K562 (cell line): ENCODE measurements at regions not wholly inside any gene's neighbourhood (a gene's known extent, or its start where the extent isn't known, plus 50 kb on each side); places are given as distances from the start of the nearest gene placed in this dataset.

Experiments
- ATAC-seq: fragments of 200-7000 bp; cut with Tn5 transposase; 3 replicates; pipeline ENCODE4 v1.9.1; 2020; ENCODE audit warnings: moderate library complexity
- BruUV-seq: library from RNA; stranded (reverse); fragments of 400-500 nt; replicated peaks from 2 replicates; lab custom pipeline; 2021; lab: Mats Ljungman, UMichigan
- CTCF ChIA-PET: fragments of 300-600 bp; formaldehyde crosslinking; extraction: SDS; loops from one replicate; lab custom pipeline; 2021; ENCODE audit warnings: low intra/inter-chr PET ratio; lab: Yijun Ruan, JAX
- POLR2A ChIA-PET: fragments of 300-600, 350-650 bp; sonication (Branson Sonifier 250); formaldehyde crosslinking; extraction: SDS; loops from one replicate; lab custom pipeline; 2021; ENCODE audit warnings: antibody characterized with exemption, inconsistent platforms; lab: Yijun Ruan, JAX
- DNase-seq, 4 experiments: peaks; one replicate each; pipeline versions ENCODE4 v3.0.0 to v3.0.0-alpha.2; 2011 to 2018; ENCODE audit warnings: low spot score in 3 of 4, mixed read lengths in 3 of 4; ENCODE audit errors: extremely low read depth in 1 of 4
- FAIRE-seq: peaks from 2 replicates; lab custom pipeline; 2011; peaks lifted over from hg19 to GRCh38; lab: Jason Lieb, UNC
- H2AFZ ChIP-seq: 2 replicates; pipeline ENCODE4 v1.6.0; 2011; ENCODE audit warnings: low read depth, low read length, control low read depth, inconsistent platforms
- H3K27ac ChIP-seq: fragments of 200-600 bp; 3 replicates; pipeline ENCODE4 v1.8.0; 2011; ENCODE audit warnings: low read depth, mild to moderate bottlenecking, control low read depth, inconsistent platforms, low read length, moderate library complexity, mixed read lengths; ENCODE audit errors: extremely low read depth
- H3K27me3 ChIP-seq, 2 experiments: fragments of 300-600 bp in 1 of 2; 2 replicates in 1 of 2; 3 replicates in 1 of 2; pipeline versions ENCODE4 v1.6.0 to v1.8.0; 2011; ENCODE audit warnings: inconsistent platforms in 2 of 2, low read length in 2 of 2, mild to moderate bottlenecking in 1 of 2, mixed read lengths in 1 of 2, moderate library complexity in 1 of 2; ENCODE audit not compliant: control insufficient read depth in 2 of 2, insufficient read depth in 2 of 2
- H3K36me3 ChIP-seq: fragments of 300-600 bp; 3 replicates; pipeline ENCODE4 v1.8.0; 2011; ENCODE audit warnings: mild to moderate bottlenecking, low read length, inconsistent platforms; ENCODE audit not compliant: control insufficient read depth, insufficient read depth
- H3K4me1 ChIP-seq, 2 experiments: fragments of 200-600 bp in 1 of 2; replicated peaks in 1 of 2; 2 replicates in 1 of 2; 3 replicates in 1 of 2; pipeline versions ENCODE4 v1.5.1 to v1.8.0; 2011; ENCODE audit warnings: inconsistent platforms in 2 of 2, low read length in 2 of 2, mild to moderate bottlenecking in 1 of 2, mixed read lengths in 1 of 2, moderate library complexity in 1 of 2; ENCODE audit not compliant: control insufficient read depth in 2 of 2, insufficient read depth in 2 of 2
- H3K4me2 ChIP-seq: 2 replicates; pipeline ENCODE4 v1.6.1; 2011; ENCODE audit warnings: low read length, control low read depth, inconsistent platforms, mixed read lengths; ENCODE audit not compliant: insufficient read depth
- H3K4me3 ChIP-seq: fragments of 200-600 bp; sonication (generic), shearing (Covaris generic); 2 replicates; pipeline ENCODE4 v1.5.1; 2016; ENCODE audit warnings: control low read depth, inconsistent platforms
- H3K79me2 ChIP-seq: fragments of 200-600 bp; 3 replicates; pipeline ENCODE4 v1.8.0; 2011; ENCODE audit warnings: low read length, inconsistent platforms; ENCODE audit not compliant: control insufficient read depth, insufficient read depth
- H3K9ac ChIP-seq, 2 experiments: 2 replicates each; pipeline versions ENCODE4 v1.6.0 to v1.6.1; 2011; ENCODE audit warnings: low read depth in 2 of 2, low read length in 2 of 2, control low read depth in 1 of 2, inconsistent platforms in 1 of 2, mild to moderate bottlenecking in 1 of 2, mixed read lengths in 1 of 2; ENCODE audit not compliant: insufficient read depth in 1 of 2
- H3K9me1 ChIP-seq: one replicate; pipeline ENCODE4 v1.6.0; 2011; ENCODE audit warnings: inconsistent platforms, mild to moderate bottlenecking, low read length, moderate library complexity; ENCODE audit not compliant: control insufficient read depth, insufficient read depth
- H3K9me3 ChIP-seq: replicated peaks from 2 replicates; pipeline ENCODE4 v1.5.1; 2011; ENCODE audit warnings: low read depth, low read length, inconsistent platforms; ENCODE audit not compliant: control insufficient read depth, insufficient read depth
- H4K20me1 ChIP-seq: replicated peaks from 2 replicates; pipeline ENCODE4 v1.6.1; 2011; ENCODE audit warnings: low read length, inconsistent platforms, mixed read lengths; ENCODE audit not compliant: control insufficient read depth, insufficient read depth
- ATF7 ChIP-seq: fragments of 450-650 bp; IDR thresholded peaks from 2 replicates; pipeline ENCODE4 v1.7.1; 2014; ENCODE audit warnings: mild to moderate bottlenecking, moderate library complexity
- BCOR ChIP-seq: fragments of 450-650 bp; IDR thresholded peaks from 2 replicates; pipeline ENCODE4 v1.6.1; 2016
- BRCA1 ChIP-seq, 2 experiments: fragments of 450-650 bp in 1 of 2; sonication (generic) in 1 of 2; formaldehyde crosslinking in 1 of 2; IDR thresholded peaks; 2 replicates each; pipeline versions ENCODE4 v1.5.0 to v1.6.1; 2017 to 2020; ENCODE audit warnings: mild to moderate bottlenecking in 1 of 2, missing genetic modification reagents in 1 of 2
- CBX5 ChIP-seq: IDR thresholded peaks from 2 replicates; pipeline ENCODE4 v1.6.1; 2014; ENCODE audit warnings: low read depth, borderline replicate concordance
- FOXM1 ChIP-seq, 2 experiments: fragments of 450-650 bp in 1 of 2; sonication (generic) in 1 of 2; formaldehyde crosslinking in 1 of 2; IDR thresholded peaks; 2 replicates each; pipeline versions ENCODE4 v1.6.1 to v1.9.0; 2017 to 2022; ENCODE audit warnings: low read depth in 2 of 2, mild to moderate bottlenecking in 2 of 2, missing genetic modification reagents in 1 of 2, moderate library complexity in 1 of 2
- HMG20B ChIP-seq: fragments of 250-450 bp; sonication (Bioruptor Pico); IDR thresholded peaks from 2 replicates; pipeline ENCODE4 v1.5.0; 2021; ENCODE audit warnings: mild to moderate bottlenecking
- MCM7 ChIP-seq, 2 experiments: fragments of 450-650 bp; IDR thresholded peaks; 2 replicates each; pipeline ENCODE4 v1.6.1; 2016 to 2018
- MIER1 ChIP-seq: fragments of 450-650 bp; IDR thresholded peaks from 2 replicates; pipeline ENCODE4 v1.6.1; 2016; ENCODE audit warnings: antibody characterized with exemption, mild to moderate bottlenecking, low read depth
- PHB2 ChIP-seq: fragments of 450-650 bp; IDR thresholded peaks from 2 replicates; pipeline ENCODE4 v1.6.1; 2017; ENCODE audit warnings: low read depth
- PHF20 ChIP-seq: fragments of 450-650 bp; IDR thresholded peaks from 2 replicates; pipeline ENCODE4 v1.6.1; 2018; ENCODE audit not compliant: partially characterized antibody
- RAD21 ChIP-seq, 2 experiments: fragments of 250-450 bp in 1 of 2; fragments of 450-650 bp in 1 of 2; sonication (Bioruptor Pico) in 1 of 2; formaldehyde crosslinking in 1 of 2; IDR thresholded peaks in 1 of 2; conservative IDR thresholded peaks in 1 of 2; 2 replicates each; pipeline versions ENCODE4 v1.4.0 to v1.8.0; 2020 to 2022; ENCODE audit warnings: mild to moderate bottlenecking in 2 of 2, moderate library complexity in 1 of 2
- ZNF274 ChIP-seq: IDR thresholded peaks from 2 replicates; pipeline ENCODE4 v1.6.1; 2011; ENCODE audit warnings: low read depth, mild to moderate bottlenecking, low read length, moderate library complexity, borderline replicate concordance
- ZNF436 ChIP-seq: fragments of 250-450, 450-650 bp; sonication (Bioruptor Pico); formaldehyde crosslinking; IDR thresholded peaks from 2 replicates; pipeline ENCODE4 v1.7.0; 2020; ENCODE audit warnings: mild to moderate bottlenecking
- ZNF57 ChIP-seq: fragments of 450-650 bp; formaldehyde crosslinking; IDR thresholded peaks from 2 replicates; pipeline ENCODE4 v1.4.0; 2020; ENCODE audit warnings: mild to moderate bottlenecking, moderate library complexity
- ZNF586 ChIP-seq: fragments of 450-650 bp; formaldehyde crosslinking; conservative IDR thresholded peaks from 2 replicates; pipeline ENCODE4 v1.4.0; 2020; ENCODE audit warnings: mild to moderate bottlenecking, moderate library complexity
- WGBS: fragments of 100-300 bp; shearing (Covaris generic); methylation state at CpG from one replicate; pipeline ENCODE4 v1.1.6; 2016; ENCODE audit warnings: low coverage, mixed read lengths; ENCODE audit not compliant: insufficient coverage; ENCODE audit errors: missing lambda C conversion rate; 5-methylcytosine and 5-hydroxymethylcytosine counted together
- in situ Hi-C: fragments of 300-500 bp; cut with MboI; formaldehyde crosslinking; loops from 4 replicates; pipeline ENCODE4 v1.15.0; 2018; ENCODE audit warnings: inconsistent platforms, mixed read lengths
- intact Hi-C: fragments of 100-400 bp; cut with micrococcal nuclease; formaldehyde crosslinking; loops from 2 replicates; pipeline ENCODE4 v1.14.2; 2022
- TF ChIP-seq, protein P1 (sequence below): IDR thresholded peaks from 2 replicates; pipeline ENCODE4 v1.6.1; 2016; ENCODE audit warnings: missing genetic modification characterization, missing compliant biosample characterization
- TF ChIP-seq, protein P2 (sequence below): fragments of 250-450 bp; sonication (Bioruptor Pico); IDR thresholded peaks from 2 replicates; pipeline ENCODE4 v1.6.1; 2021; ENCODE audit warnings: mild to moderate bottlenecking
- TF ChIP-seq, protein P3 (sequence below), 3 experiments: IDR thresholded peaks in 2 of 3; conservative IDR thresholded peaks in 1 of 3; 2 replicates each; pipeline ENCODE4 v1.5.1; 2011 to 2012; ENCODE audit warnings: low read length in 3 of 3, mild to moderate bottlenecking in 3 of 3, control low read depth in 2 of 3, improper control_type of control experiment in 1 of 3, inconsistent platforms in 1 of 3, low read depth in 1 of 3, mixed read lengths in 1 of 3, moderate library complexity in 1 of 3; ENCODE audit not compliant: insufficient read depth in 2 of 3

DNA sequence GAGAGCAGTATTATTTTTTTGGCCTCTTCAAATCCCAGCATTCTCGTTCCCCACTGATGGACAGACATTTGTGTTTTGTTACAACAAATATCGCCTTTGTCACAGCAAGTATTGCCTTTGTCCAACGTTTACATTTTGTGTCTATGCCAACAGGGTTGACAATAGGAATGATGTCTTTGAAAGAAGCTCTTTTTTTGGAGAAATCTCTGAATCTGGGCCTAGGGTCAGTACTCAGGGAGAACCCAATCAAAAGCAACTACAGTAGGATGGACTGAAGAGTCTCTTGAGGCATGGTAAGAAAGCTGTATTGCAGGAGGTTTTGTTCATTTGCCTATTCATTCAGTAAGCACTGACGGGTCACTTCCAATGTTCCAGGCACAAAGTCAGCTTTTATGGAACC, 57.7 kb upstream of the KLF14 start (continued):
- TF ChIP-seq, protein P1, sequence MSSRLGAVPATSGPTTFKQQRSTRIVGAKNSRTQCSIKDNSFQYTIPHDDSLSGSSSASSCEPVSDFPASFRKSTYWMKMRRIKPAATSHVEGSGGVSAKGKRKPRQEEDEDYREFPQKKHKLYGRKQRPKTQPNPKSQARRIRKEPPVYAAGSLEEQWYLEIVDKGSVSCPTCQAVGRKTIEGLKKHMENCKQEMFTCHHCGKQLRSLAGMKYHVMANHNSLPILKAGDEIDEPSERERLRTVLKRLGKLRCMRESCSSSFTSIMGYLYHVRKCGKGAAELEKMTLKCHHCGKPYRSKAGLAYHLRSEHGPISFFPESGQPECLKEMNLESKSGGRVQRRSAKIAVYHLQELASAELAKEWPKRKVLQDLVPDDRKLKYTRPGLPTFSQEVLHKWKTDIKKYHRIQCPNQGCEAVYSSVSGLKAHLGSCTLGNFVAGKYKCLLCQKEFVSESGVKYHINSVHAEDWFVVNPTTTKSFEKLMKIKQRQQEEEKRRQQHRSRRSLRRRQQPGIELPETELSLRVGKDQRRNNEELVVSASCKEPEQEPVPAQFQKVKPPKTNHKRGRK (tag) = no peak
- TF ChIP-seq HMG20B = no peak

DNA sequence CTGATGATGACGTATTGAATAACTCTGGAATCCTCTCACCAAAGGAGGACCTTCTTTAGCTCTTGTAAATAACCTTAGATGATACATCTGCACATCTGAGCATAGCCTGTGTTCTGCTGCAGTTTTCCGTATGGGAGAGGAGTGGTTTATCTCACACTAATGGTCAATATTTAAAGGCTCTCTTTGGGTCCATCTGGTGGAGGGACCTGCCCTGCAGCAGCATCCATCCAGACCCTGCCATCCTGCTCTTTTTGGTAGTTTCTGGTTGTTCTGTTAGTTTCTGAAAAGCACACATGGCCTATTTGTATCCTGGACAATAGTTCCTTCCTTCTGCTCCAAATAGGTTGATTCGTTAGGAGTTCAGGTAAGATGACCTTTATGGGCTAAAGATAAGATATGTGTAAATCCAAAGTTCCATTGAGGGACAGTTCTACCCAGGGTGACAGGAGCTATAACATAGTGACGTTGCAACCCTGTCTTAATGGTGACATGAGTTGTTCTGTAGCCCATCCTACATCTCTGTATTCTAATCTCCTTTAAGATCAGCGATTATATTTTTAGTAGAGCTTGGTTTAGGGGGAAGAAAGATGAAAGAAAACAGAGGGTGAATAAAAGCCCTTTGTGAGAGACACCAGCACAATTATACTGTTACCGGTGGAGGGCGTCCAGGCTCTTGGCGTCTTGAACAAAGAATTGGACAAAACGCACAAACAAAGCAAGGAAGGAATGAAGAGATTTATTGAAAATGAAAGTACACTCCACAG, 60.0 kb upstream of the KLF14 start:
- POLR2A ChIA-PET = interaction anchor here (1.1 kb wide), 1 partner anchor 27 kb away, joined by 4 read pairs; no protein-coding TSS in a partner anchor
- ATAC-seq (peak; percentile 74), DNase-seq (peak in 1 of 4 experiments; percentile 8), FAIRE-seq (peak; percentile 37)
- Histone ChIP-seq H3K4me1 (no peaks in the 10 kb centered on the region), H3K9me3 (no peaks in the 10 kb centered on the region), H3K4me3 (no peak overlapping the region), H3K9ac (no peak overlapping the region), H3K36me3 (no peaks in the 10 kb centered on the region), H3K79me2 (no peaks in the 10 kb centered on the region), H3K4me2 (no peak overlapping the region), H2AFZ (no peak overlapping the region), H3K27ac (no peak overlapping the region), H4K20me1 (no peaks in the 10 kb centered on the region), H3K27me3 (peaks cover 2 to 6% of the 10 kb centered on the region in 2 experiments; a peak in 3 of 5 replicates), H3K9me1 (no peaks in the 10 kb centered on the region)
- CTCF ChIA-PET = interaction anchor here (0.6 kb wide), 1 partner anchor 471 kb away, joined by 3 read pairs; no protein-coding TSS in a partner anchor
- intact Hi-C loops (no loop called here), in situ Hi-C loops (no loop called here)
- WGBS = 5% methylated on average over 9 of the region's 9 CpGs
- no TSS peak for BruUV-seq
- TF ChIP-seq ATF7 (no peak), ZNF436 (no peak), ZNF586 (CRISPR knock-in tag) (no peak), MIER1 (no peak), CBX5 (no peak), MCM7 (IDR thresholded peaks at IDR 0.05) (no peak), FOXM1 (IDR thresholded peaks at IDR 0.05; ENCODE audit: low read depth) (no peak), FOXM1 (CRISPR knock-in tag; IDR thresholded peaks at IDR 0.05; ENCODE audit: low read depth) (no peak), ZNF274 (no peak), PHF20 (no peak), BCOR (no peak), BRCA1 (IDR thresholded peaks at IDR 0.05) (no peak), BRCA1 (CRISPR knock-in tag; IDR thresholded peaks at IDR 0.05) (no peak), PHB2 (no peak), RAD21 (CRISPR knock-in tag; conservative IDR thresholded peaks at IDR 0.05 in 1 of 2, IDR thresholded peaks at IDR 0.05 in 1 of 2) (0 out of 4 replicates have a peak, but pooled peaks of 1 of the 2 experiments have one; percentile 16), ZNF57 (CRISPR knock-in tag) (no peak)
- TF ChIP-seq, protein P2, sequence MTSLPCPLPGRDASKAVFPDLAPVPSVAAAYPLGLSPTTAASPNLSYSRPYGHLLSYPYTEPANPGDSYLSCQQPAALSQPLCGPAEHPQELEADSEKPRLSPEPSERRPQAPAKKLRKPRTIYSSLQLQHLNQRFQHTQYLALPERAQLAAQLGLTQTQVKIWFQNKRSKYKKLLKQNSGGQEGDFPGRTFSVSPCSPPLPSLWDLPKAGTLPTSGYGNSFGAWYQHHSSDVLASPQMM = no peak
- TF ChIP-seq, protein P3, sequence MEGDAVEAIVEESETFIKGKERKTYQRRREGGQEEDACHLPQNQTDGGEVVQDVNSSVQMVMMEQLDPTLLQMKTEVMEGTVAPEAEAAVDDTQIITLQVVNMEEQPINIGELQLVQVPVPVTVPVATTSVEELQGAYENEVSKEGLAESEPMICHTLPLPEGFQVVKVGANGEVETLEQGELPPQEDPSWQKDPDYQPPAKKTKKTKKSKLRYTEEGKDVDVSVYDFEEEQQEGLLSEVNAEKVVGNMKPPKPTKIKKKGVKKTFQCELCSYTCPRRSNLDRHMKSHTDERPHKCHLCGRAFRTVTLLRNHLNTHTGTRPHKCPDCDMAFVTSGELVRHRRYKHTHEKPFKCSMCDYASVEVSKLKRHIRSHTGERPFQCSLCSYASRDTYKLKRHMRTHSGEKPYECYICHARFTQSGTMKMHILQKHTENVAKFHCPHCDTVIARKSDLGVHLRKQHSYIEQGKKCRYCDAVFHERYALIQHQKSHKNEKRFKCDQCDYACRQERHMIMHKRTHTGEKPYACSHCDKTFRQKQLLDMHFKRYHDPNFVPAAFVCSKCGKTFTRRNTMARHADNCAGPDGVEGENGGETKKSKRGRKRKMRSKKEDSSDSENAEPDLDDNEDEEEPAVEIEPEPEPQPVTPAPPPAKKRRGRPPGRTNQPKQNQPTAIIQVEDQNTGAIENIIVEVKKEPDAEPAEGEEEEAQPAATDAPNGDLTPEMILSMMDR (IDR thresholded peaks at IDR 0.05 in 2 of 3, conservative IDR thresholded peaks at IDR 0.05 in 1 of 3; ENCODE audit: insufficient read depth in 2 of 3, low read depth in 1 of 3, low read length in 3 of 3) = peak in 2 of 3 experiments; percentile 41 to 46; a peak in 3 of 6 replicates
